ENCODE measurements at regions not wholly inside any gene's neighbourhood (a gene's known extent, or its start where the extent isn't known, plus 50 kb on each side); places are given as distances from the start of the nearest gene placed in this dataset.
"Not testable (repeated sequence)": the region's sequence is repeated elsewhere in the genome, so short reads cannot be mapped to it uniquely, and the experiment has no call there.

DNA sequence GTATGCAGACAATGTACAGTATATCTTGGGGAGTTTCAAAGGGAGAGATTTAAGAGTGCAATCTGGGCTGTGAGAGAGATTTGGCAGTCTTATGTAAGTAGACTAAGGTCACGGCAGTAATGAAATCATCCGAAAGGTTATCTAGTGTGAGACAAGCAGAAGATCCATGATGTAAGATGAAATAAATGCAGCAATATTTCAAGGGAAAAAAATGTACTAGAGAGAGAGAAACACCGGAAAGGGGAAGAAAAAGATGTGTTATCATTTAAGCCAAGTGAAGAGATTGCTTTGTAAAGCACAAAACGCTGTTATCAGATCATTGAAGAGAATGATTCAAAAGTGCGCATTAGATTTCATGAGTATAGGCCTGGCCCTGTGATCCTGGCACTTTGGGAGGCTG is 88.4 kb upstream of the GUCY1A1 start:
- Histone ChIP-seq H3K36me3 (ENCODE audit: control insufficient read depth in 2 of 3, insufficient read depth in 3 of 3, low read length in 3 of 3) (no peaks in the 10 kb centered on the region), H3K9ac (ENCODE audit: low read length in 3 of 3) (no peak overlapping the region), H3K27me3 (ENCODE audit: control insufficient read depth, insufficient read depth, low read length) (no peaks in the 10 kb centered on the region), H3K27ac (ENCODE audit: low read depth in 2 of 2, low read length in 2 of 2) (no peak overlapping the region), H3K4me1 (ENCODE audit: control insufficient read depth in 2 of 3, insufficient read depth in 2 of 3, low read depth in 1 of 3, low read length in 3 of 3) (peaks cover 0 to 4% (median 0%) of the 10 kb centered on the region in 3 donors), H3K9me3 (ENCODE audit: control insufficient read depth in 2 of 3, insufficient read depth in 1 of 3, low read length in 3 of 3) (no peaks in the 10 kb centered on the region), H3K4me3 (ENCODE audit: low read length in 3 of 3) (no peak overlapping the region)
- DNase-seq (peak in 1 of 5 donors; percentile 54), FAIRE-seq (no peak)
- TF ChIP-seq, protein P1, sequence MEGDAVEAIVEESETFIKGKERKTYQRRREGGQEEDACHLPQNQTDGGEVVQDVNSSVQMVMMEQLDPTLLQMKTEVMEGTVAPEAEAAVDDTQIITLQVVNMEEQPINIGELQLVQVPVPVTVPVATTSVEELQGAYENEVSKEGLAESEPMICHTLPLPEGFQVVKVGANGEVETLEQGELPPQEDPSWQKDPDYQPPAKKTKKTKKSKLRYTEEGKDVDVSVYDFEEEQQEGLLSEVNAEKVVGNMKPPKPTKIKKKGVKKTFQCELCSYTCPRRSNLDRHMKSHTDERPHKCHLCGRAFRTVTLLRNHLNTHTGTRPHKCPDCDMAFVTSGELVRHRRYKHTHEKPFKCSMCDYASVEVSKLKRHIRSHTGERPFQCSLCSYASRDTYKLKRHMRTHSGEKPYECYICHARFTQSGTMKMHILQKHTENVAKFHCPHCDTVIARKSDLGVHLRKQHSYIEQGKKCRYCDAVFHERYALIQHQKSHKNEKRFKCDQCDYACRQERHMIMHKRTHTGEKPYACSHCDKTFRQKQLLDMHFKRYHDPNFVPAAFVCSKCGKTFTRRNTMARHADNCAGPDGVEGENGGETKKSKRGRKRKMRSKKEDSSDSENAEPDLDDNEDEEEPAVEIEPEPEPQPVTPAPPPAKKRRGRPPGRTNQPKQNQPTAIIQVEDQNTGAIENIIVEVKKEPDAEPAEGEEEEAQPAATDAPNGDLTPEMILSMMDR (IDR thresholded peaks at IDR 0.05; ENCODE audit: borderline replicate concordance, extremely low read depth, insufficient read depth): no peak
- intact Hi-C loops (cut with DNase I): no loop called here

DNA sequence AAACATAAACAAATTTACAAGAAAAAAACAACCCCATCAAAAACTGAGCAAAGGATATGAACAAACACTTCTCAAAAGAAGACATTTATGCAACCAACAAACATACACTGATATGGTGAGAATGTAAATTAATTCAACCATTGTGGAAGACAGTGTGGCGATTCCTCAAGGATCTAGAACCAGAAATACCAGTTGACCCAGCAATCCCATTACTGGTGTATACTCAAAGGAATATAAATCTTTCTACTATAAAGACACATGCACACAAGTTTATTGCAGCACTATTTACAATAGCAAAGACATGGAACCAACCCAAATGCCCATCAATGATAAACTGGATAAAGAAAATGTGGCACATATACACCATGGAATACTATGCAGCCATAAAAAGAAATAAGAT is 92.3 kb upstream of the GUCY1A1 start:
- H3K9ac ChIP-seq (ENCODE audit: low read length in 3 of 3); H3K36me3 ChIP-seq (ENCODE audit: control insufficient read depth in 2 of 3, insufficient read depth in 3 of 3, low read length in 3 of 3); DNase-seq; H3K4me3 ChIP-seq (ENCODE audit: low read length in 3 of 3); H3K27me3 ChIP-seq (ENCODE audit: control insufficient read depth, insufficient read depth, low read length); intact Hi-C loops (cut with DNase I); FAIRE-seq; H3K27ac ChIP-seq (ENCODE audit: low read depth in 2 of 2, low read length in 2 of 2); H3K4me1 ChIP-seq (ENCODE audit: control insufficient read depth in 2 of 3, insufficient read depth in 2 of 3, low read depth in 1 of 3, low read length in 3 of 3); H3K9me3 ChIP-seq (ENCODE audit: control insufficient read depth in 2 of 3, insufficient read depth in 1 of 3, low read length in 3 of 3): not testable (repeated sequence)

DNA sequence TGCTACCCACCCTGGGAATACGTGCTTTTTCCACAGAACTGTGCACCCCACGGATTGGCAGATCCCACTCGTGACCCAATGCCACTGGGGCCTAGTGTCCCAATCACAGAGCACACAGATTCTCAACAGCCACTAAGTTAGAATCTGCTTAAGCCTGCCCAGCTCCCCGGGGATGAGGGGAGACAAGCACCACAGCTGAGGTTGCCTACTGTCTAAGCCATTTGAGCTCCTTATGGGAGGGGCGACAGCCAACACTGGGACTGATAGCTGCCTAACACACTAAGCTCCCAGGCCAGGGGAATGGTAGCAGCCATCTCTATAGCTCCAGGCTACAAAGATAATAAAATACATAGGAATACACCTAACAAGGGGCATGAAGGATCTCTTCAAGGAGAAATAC is 93.5 kb upstream of the GUCY1A1 start:
- no peaks in the 10 kb centered on the region for H3K36me3 ChIP-seq (ENCODE audit: control insufficient read depth in 2 of 3, insufficient read depth in 3 of 3, low read length in 3 of 3)
- FAIRE-seq: no peak

DNA sequence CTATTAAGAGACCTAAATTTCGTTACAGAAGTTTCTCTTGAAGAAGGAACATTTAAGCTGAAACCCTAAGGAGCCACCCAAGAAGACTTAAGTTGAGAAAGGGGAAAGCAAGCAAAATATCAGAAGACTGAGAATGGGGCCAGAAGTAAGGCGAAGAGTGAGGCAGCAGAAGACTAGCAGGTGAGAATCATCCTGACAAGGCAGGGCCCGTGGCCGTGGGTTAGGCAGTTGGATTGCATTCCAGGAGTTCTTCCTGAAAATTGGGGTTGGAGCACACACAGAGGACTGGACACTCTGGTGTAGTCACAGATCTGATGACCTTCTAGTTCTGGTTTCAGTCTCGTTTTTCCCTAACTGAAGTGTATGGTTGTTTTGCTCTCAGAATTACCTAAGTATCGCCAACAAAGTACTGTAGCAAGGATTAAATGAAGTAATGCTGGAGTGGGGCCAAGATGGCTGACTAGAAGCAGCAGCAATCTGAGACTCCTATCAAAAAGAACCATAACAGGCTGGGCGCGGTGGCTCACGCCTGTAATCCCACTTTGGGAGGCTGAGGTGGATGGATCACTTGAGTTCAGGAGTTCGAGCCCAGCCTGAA is 94.4 kb upstream of the GUCY1A1 start:
- Histone ChIP-seq H3K4me1 (ENCODE audit: control insufficient read depth in 2 of 3, insufficient read depth in 2 of 3, low read depth in 1 of 3, low read length in 3 of 3) (no peaks in the 10 kb centered on the region), H3K27me3 (ENCODE audit: control insufficient read depth, insufficient read depth, low read length) (no peaks in the 10 kb centered on the region), H3K9ac (ENCODE audit: low read length in 3 of 3) (no peak overlapping the region), H3K4me3 (ENCODE audit: low read length in 3 of 3) (no peak overlapping the region), H3K36me3 (ENCODE audit: control insufficient read depth in 2 of 3, insufficient read depth in 3 of 3, low read length in 3 of 3) (no peaks in the 10 kb centered on the region), H3K27ac (ENCODE audit: low read depth in 2 of 2, low read length in 2 of 2) (no peak overlapping the region), H3K9me3 (ENCODE audit: control insufficient read depth in 2 of 3, insufficient read depth in 1 of 3, low read length in 3 of 3) (no peaks in the 10 kb centered on the region)
- FAIRE-seq (no peak), DNase-seq (no peak)
- intact Hi-C loops (cut with DNase I): no loop called here
- TF ChIP-seq, protein P1 (IDR thresholded peaks at IDR 0.05; ENCODE audit: borderline replicate concordance, extremely low read depth, insufficient read depth): no peak

More for the DNA sequence above, 93.5 kb upstream of the GUCY1A1 start:
- Histone ChIP-seq H3K4me1 (ENCODE audit: control insufficient read depth in 2 of 3, insufficient read depth in 2 of 3, low read depth in 1 of 3, low read length in 3 of 3) (no peaks in the 10 kb centered on the region), H3K9ac (ENCODE audit: low read length in 3 of 3) (no peak overlapping the region), H3K27ac (ENCODE audit: low read depth in 2 of 2, low read length in 2 of 2) (no peak overlapping the region), H3K27me3 (ENCODE audit: control insufficient read depth, insufficient read depth, low read length) (no peaks in the 10 kb centered on the region), H3K9me3 (ENCODE audit: control insufficient read depth in 2 of 3, insufficient read depth in 1 of 3, low read length in 3 of 3) (no peaks in the 10 kb centered on the region), H3K4me3 (ENCODE audit: low read length in 3 of 3) (no peak overlapping the region)
- DNase-seq: peak in 1 of 5 donors; percentile 31
- TF ChIP-seq, protein P1 (IDR thresholded peaks at IDR 0.05; ENCODE audit: borderline replicate concordance, extremely low read depth, insufficient read depth): no peak
- intact Hi-C loops (cut with DNase I): no loop called here
